ENCODE measurements at regions not wholly inside any gene's neighbourhood (a gene's known extent, or its start where the extent isn't known, plus 50 kb on each side); places are given as distances from the start of the nearest gene placed in this dataset.
A peak's percentile ranks its signal among the peaks of the same experiment; 100 is the strongest.

DNA sequence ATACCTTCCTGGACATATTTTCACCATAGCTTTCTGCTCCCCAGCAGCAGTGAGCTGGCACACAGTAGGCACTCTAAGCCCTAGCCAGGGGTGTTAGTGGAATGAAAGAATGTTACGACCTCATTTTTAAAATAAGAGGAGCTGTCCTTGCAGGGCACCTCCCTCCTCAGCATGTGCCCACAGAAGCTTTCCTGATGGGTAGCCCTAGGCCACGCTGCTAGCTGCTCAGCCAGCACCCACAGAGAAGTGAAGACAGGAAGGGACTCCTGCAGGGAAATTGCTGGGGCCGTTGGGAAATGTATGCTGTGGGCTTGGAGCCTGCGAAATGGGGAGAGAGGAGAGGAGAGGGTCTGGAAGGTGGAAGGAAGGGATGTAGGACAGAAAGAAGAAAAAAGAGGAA lies 87.3 kb upstream of the ANKRD34C start:
- Histone ChIP-seq H3K4ac (ENCODE audit: low read depth, low read length) (no peak overlapping the region), H3K18ac (ENCODE audit: insufficient read length, low read depth, low read length) (no peak overlapping the region), H3K56ac (ENCODE audit: insufficient read length, low read depth, low read length) (no peak overlapping the region), H3K27ac (ENCODE audit: insufficient read length, low read depth, low read length) (no peak overlapping the region), H2AFZ (ENCODE audit: low read length) (no peak overlapping the region), H4K20me1 (ENCODE audit: control insufficient read depth, insufficient read depth, insufficient read length) (no peaks in the 10 kb centered on the region), H2BK12ac (ENCODE audit: insufficient read length, low read depth, low read length) (no peak overlapping the region), H3K79me2 (ENCODE audit: insufficient read depth, low read length) (no peaks in the 10 kb centered on the region), H2BK20ac (ENCODE audit: low read depth, low read length, poor library complexity, severe bottlenecking) (no peak overlapping the region), H3T11ph (ENCODE audit: low read length) (no peak overlapping the region), H3K79me1 (ENCODE audit: insufficient read depth, low read depth, low read length, poor library complexity, severe bottlenecking) (no peaks in the 10 kb centered on the region), H3K9me3 (ENCODE audit: control insufficient read depth, low read depth, low read length) (no peaks in the 10 kb centered on the region), H2BK5ac (ENCODE audit: insufficient read length, low read length) (peak overlapping the region; percentile 17), H3K14ac (ENCODE audit: insufficient read depth, low read length) (no peak overlapping the region), H3K23me2 (ENCODE audit: insufficient read length, low read depth, low read length, poor library complexity, severe bottlenecking) (no peaks in the 10 kb centered on the region), H3K4me2 (ENCODE audit: insufficient read depth, insufficient read length, low read length) (no peak overlapping the region), H2BK15ac (ENCODE audit: low read depth, low read length) (no peak overlapping the region), H2AK5ac (ENCODE audit: insufficient read length, low read length) (no peak overlapping the region), H3K4me1 (ENCODE audit: insufficient read depth, low read length) (peaks cover 5% of the 10 kb centered on the region; the same call in 1 of the 2 replicates), H3K23ac (ENCODE audit: insufficient read length, low read depth, low read length) (no peak overlapping the region), H4K8ac (replicated peaks; ENCODE audit: insufficient read length, low read depth, low read length) (no peak overlapping the region), H3K9ac (ENCODE audit: extremely low read depth, insufficient read length, low read length) (no peak overlapping the region), H3K27me3 (ENCODE audit: insufficient read depth, low read length) (no peaks in the 10 kb centered on the region; the same call in 1 of the 2 replicates), H2BK120ac (ENCODE audit: low read depth, low read length, poor library complexity, severe bottlenecking) (no peak overlapping the region), H4K5ac (ENCODE audit: insufficient read length, low read depth, low read length) (no peak overlapping the region), H4K91ac (ENCODE audit: insufficient read length, low read depth, low read length) (no peak overlapping the region)
- Mint-ChIP-seq H3K4me1 (peaks cover 24 to 29% of the 10 kb centered on the region in 2 experiments), H3K27ac (peak overlapping the region in 1 of 3 experiments; percentile 4; a peak in 4 of 7 replicates), H3K27me3 (ENCODE audit: low read depth) (peaks cover 19% of the 10 kb centered on the region), H3K36me3 (ENCODE audit: insufficient read depth in 1 of 3, low read depth in 3 of 3) (no peaks in the 10 kb centered on the region), H3K9me3 (no peaks in the 10 kb centered on the region; a peak in 1 of 5 replicates), H3K4me3 (no peak overlapping the region)
- TF ChIP-seq, protein P1, sequence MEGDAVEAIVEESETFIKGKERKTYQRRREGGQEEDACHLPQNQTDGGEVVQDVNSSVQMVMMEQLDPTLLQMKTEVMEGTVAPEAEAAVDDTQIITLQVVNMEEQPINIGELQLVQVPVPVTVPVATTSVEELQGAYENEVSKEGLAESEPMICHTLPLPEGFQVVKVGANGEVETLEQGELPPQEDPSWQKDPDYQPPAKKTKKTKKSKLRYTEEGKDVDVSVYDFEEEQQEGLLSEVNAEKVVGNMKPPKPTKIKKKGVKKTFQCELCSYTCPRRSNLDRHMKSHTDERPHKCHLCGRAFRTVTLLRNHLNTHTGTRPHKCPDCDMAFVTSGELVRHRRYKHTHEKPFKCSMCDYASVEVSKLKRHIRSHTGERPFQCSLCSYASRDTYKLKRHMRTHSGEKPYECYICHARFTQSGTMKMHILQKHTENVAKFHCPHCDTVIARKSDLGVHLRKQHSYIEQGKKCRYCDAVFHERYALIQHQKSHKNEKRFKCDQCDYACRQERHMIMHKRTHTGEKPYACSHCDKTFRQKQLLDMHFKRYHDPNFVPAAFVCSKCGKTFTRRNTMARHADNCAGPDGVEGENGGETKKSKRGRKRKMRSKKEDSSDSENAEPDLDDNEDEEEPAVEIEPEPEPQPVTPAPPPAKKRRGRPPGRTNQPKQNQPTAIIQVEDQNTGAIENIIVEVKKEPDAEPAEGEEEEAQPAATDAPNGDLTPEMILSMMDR (conservative IDR thresholded peaks at IDR 0.05), result no peak
- DNase-seq, result no peak
- no CpG with 5 or more reads among the region's 4 CpGs for WGBS (ENCODE audit: extremely low coverage, insufficient read length, low lambda C conversion rate)
